M059J (cell line): ENCODE measurements at regions not wholly inside any gene's neighbourhood (a gene's known extent, or its start where the extent isn't known, plus 50 kb on each side); places are given as distances from the start of the nearest gene placed in this dataset.

Experiments
- DNase-seq: peaks from one replicate; pipeline ENCODE4 v3.0.0-alpha.2; 2012; ENCODE audit warnings: low read depth

- DNase-seq, result no peak
Measured at GRCh38 chr5:4114452-4114851, 518.8 kb downstream of the IRX1 start.

DNA sequence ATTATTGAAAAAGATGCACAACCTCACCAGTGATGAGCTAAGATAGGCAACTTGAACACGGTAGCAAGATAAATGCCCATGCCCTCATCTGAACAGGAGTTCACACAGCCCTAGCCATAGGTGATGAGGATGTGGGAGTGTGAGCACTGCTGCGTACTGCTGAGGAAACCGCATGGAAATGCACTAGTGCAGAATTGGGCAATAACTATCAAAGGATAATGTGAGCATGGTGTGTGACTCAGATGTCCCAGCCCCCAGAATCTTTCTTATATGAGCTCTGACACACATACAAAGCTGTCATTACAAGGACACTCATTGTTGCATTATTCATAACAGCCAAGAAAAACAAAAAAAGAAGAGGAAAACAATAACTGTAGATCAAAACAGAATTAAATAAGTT lies 521.2 kb downstream of the IRX1 start:
- no peak for DNase-seq

DNA sequence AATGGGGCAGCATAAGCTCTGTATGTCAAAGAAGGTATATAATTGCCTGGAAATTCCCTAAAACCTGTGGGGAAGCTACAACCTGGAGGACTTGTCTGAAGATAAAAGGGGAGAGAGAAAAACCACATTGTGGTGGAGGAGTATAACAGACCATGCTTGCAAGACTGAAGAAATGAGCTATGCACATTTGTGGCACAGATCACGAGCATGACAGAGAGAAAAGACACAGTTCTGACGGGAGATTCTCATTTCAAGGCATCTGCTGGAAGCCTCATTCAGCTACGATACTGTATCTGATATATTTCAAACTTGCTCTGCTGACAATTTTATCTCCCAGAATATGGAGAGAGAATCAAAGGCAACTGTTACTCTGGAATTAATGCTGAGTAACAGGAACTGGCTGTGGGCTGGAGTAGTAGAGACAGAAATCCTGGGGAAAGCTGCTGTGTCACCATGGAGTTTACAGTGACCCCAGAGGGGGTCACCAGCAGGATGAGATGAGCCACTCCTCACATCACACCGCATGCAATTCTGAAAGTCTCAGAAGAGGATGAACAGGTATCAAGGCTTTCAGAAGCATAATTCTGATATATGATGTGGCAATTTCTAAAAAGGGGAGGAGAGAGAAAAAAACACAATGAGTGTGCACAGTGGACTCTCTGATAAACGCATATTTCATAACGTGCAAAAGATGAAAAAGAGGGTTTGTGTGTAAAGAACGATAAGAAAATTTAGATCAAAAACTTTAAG lies 528.8 kb downstream of the IRX1 start:
- DNase-seq, result no peak

- no peak for DNase-seq
Measured at GRCh38 chr5:4128994-4129393, 533.4 kb downstream of the IRX1 start.

DNA sequence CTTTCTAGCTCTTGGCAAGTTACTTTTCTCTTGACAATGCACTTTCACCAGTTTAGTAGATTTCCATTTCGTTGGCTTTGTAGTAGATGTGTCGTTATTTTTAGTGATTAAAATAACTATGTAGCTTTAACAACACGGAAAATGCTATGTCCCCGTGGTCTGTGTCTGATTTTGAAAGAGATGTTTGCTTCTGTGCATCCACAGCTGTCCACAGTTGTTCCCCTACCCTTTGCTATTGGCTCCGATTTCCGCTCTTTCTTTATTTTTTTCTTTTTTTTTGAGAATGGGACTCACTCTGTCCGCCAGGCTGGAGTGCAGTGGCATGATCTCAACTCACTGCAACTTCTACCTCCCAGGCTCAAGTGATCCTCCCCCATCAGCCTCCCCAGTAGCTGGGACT lies 533.9 kb downstream of the IRX1 start:
- DNase-seq, result no peak

DNA sequence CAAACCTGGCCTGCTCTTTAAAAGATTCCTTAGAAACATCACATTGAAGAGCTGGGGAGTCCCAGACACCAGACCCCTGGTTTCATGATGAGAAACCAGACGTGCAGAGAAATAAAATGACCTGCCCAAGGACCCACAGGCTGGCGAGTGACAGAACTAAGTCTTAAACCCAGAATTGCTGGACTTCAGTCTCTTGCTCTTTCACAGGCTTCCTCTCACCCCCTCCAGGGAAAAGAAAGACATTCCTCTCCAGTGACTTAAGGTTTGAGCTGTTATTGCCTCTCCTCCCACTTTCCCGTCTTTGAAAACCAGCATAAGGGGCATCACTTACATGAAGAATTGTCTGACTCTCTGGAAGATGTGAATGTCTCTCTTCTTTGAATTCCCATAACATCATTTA lies 535.2 kb downstream of the IRX1 start:
- DNase-seq, result no peak

DNA sequence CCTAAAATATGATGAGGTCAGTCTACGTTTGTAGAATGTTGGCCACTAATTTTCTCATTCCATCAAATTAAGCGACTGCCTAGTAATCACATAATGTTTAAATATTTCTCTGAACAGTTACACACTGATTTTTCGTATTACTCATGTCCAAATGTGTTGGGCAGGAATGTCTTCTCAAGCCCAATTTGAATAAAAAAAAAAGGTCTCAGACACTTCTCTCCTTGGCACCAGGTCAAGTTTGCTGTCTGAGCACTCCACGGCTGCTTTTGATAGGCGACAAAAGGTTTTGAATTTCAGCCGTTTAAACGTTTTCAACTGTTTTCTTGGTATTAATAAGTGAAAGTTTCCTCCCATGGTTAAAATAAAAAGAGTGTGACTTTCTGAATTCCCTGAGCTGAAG lies 542.1 kb downstream of the IRX1 start:
- no peak for DNase-seq

DNA sequence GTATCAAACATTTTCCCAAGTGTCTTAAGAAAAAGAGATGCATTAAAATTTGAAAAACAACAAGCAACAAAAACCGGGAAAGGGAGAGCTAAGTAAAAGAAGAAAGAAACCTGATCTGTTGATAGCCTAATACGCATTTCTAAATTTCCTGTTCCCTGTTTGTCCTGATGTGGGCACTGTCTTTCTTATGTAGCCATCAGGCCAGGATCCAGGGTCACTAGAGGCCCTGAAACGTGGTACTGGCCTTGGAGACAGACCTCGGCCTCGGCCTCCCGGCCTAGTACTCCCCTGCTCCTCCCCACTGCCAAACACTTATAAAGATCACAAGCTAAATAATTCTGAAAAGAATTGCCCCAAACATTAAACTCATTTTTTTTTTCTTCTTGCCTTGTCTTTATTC lies 547.2 kb downstream of the IRX1 start:
- no peak for DNase-seq

- DNase-seq, result no peak
Measured at GRCh38 chr5:4144411-4145007, 548.9 kb downstream of the IRX1 start.

DNA sequence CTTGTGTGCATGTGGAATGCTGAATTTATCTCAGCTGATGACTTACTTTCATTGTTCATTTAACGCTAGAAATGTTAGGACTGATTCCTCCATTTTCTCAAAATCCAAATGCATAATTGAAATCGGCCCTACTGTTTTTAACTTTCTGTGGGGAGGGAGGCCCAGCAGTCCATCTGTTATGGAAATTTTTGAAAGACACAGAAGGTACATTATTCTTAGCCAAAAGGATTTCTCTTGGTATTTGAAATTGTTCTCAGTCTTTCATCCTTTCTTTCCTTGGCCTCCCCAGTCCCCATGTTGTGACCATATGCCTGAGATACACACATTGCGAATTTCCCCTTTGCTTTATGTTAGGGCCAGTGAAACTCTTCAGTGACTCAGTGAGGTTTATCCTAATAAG lies 549.9 kb downstream of the IRX1 start:
- no peak for DNase-seq

DNA sequence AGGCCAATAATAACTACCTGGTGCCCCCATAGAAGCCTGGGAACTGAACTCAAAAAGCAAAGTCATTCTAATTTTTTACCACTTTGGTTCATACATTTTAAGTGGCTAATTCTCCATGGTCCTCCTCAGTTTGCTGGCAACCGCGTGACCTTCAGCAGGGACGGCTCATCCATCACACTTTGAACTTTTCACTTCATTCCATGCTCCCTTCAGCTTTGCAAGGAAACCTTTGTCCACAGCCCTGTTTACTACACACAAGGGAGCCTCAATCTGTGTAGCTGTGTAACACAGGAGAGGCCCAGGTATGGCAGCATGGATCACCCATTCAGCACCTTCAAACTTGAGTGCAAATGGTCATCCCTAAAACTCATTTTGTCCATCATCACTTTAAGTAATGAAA lies 552.4 kb downstream of the IRX1 start:
- DNase-seq, result no peak

GRCh38 chr5:4150067-4150466 lies 554.4 kb downstream of the IRX1 start:
- no peak for DNase-seq

DNA sequence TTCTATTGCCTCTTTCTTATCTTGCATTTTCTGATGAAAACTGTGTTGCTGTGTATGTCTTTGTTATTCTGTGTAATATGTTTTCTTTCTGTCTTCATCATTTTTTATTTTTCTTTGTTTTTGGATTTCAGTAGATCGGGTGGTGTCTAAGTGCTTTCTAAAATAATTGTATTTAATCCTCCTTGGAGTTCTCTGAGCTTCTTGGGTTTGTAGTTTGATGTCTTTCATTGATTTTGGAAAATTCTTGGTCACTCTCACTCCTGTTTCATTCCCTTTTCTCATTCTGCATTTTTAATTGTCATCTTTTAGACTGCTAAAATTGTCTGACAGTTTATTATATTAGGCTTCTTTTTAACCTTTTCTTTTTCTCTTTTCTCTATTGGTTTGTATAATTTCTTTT lies 560.5 kb downstream of the IRX1 start:
- DNase-seq, result no peak

GRCh38 chr5:4156889-4157288 lies 561.3 kb downstream of the IRX1 start:
- no peak for DNase-seq

GRCh38 chr5:4158750-4159447 lies 563.3 kb downstream of the IRX1 start:
- no peak for DNase-seq

- no peak for DNase-seq
Measured at GRCh38 chr5:4159681-4160080, 564.0 kb downstream of the IRX1 start.

GRCh38 chr5:4164167-4164566 lies 568.5 kb downstream of the IRX1 start:
- no peak for DNase-seq

DNA sequence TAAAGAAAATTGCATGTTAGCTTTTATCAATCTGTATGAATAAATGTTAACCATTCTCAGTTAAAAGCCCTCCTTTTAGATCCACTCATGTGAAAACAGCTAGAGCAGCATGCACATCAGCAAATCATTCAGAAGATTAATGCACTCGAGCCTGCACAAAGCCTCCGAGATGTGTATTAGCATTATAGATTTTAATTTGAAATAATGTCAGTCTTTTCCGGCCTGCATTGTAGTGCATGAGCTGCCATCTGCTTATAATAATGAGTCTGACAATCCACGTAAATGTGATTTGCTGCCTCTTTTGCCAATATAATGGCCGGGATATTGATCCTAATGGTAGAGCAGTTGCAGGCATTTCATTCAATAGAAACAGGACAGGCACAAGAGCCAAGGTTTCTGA lies 585.1 kb downstream of the IRX1 start:
- no peak for DNase-seq

- no peak for DNase-seq
Measured at GRCh38 chr5:4182144-4182543, 586.5 kb downstream of the IRX1 start.

GRCh38 chr5:4185127-4185526 lies 589.5 kb downstream of the IRX1 start:
- DNase-seq, result no peak

- DNase-seq, result no peak
Measured at GRCh38 chr5:4188704-4189103, 593.1 kb downstream of the IRX1 start.

GRCh38 chr5:4189317-4189716 lies 593.7 kb downstream of the IRX1 start:
- no peak for DNase-seq

GRCh38 chr5:4191041-4191440 lies 595.4 kb downstream of the IRX1 start:
- DNase-seq, result no peak
